Stimulated activated naive CD4-positive, alpha-beta T cell (primary cell): ENCODE measurements at regions not wholly inside any gene's neighbourhood (a gene's known extent, or its start where the extent isn't known, plus 50 kb on each side); places are given as distances from the start of the nearest gene placed in this dataset.
"Not testable (repeated sequence)": the region's sequence is repeated elsewhere in the genome, so short reads cannot be mapped to it uniquely, and the experiment has no call there.

Experiments
- DNase-seq, 6 experiments: peaks; one replicate each; lab custom pipeline; 2025; lab: John Stamatoyannopoulos, UW

DNA sequence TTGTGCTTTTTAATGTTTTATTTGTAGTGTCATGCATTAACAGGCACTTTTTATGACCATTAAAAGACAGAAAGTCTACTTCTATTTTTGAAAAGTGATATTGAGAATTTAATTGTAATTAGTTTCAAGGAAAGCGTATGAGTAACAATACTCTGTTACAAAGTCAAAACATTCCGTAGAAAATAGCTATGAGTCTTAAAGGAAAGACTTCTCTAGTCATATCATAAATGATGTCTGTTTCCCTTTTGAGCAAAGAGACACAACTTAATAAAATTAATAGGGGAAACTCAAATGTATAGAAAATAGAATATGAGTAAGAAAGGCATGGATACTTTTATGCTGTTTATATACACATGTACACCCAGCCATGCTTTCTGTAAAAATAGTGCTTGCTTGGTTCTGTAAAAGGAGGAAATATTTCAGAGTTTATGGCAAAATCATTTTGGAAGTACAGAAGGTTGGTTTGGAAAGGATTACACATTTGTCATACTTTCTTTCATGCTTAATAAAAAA, 107.8 kb upstream of the AHI1 start:
- no peak for DNase-seq

DNA sequence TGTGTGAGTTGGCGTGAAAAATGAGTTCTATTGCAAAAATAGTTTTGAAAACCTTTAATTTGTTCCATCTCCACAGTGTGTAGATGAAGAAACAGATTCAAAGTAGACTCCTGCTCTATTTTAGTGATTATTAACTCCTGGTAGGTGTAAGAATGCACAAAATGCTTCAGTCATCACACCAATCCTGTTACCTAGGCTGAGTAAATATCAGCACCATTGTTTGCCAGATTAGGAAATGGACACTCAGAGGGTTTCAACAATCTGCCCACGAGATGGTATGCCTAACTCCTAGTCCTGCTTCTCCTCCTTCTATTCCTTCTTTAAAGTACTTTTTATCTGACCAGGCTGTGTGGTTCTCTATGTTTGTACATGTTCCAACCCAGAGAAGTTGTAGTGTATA, 108.9 kb upstream of the AHI1 start:
- DNase-seq, result no peak

DNA sequence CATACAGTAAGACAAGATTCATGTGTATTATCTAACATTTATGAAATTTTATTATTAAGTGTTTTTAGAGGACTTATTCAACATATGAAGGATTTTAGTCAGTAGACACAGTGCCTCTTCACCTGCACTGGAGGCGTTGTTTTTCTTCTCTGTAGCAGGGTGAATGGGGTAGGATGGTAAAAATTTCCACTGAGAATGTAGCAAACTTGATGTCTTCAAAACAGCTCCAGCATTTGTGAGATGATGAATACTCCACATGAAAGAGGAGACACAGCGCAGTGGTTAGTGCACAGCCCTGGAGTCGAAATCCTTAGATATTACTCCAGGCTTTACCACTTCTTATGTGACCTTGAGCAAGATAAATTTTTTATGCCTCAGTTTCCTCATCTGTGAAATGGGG, 110.5 kb upstream of the AHI1 start:
- no peak for DNase-seq

DNA sequence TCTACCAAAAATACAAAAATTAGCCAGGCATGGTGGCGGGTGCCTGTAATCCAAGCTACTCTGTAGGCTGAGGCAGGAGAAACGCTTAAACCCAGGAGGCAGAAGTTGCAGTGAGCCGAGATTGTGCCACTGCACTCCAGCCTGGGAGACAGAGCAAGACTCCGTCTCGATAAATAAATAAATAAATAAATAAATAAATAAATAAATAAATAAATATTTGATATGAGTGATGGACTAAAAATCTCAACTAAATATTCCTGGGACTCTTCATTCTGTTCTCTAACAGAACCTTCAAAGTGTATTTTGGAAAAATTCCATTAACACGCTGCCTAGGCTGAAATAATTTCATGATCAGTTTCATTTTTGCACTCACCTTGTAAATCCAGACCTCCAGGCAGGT, 112.7 kb upstream of the AHI1 start:
- not testable (repeated sequence) for DNase-seq

DNA sequence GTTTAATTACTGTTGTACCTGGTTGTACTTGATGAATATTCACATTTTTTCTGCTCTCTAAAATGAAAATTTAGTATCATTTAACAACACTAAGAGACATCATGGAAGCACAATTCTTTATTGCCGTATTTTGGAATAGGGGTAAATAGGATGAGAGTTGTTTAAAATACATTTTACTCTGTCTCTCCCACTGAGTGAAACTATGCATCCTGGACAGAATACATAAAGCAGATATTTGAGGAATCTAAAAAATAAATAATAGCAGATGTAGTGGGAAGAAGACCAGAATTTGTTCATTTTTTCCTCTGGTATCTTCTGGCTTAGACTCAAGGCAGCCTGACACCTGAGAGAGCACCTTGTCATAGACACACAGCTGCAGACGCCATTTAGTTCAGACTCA, 119.1 kb upstream of the AHI1 start:
- DNase-seq, result no peak

DNA sequence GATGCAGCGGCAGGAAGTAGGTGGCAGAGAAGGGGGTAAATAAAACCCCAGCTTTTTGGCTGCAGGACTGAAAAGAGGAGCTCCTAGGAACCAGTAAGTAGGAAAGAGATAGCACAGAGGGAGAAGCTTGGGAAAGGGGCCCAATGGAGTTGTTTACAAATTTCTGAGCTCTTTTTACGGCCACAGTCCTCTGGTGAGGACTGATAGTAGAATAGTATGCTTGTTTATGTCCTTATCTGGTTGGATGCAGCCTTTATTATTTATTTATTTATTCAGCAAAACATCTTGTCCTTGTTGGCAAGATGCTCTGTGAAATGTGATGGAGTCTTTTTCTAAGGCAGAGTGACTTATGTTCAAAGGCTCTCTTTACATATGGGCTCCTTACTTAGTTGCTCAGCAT, 119.7 kb upstream of the AHI1 start:
- no peak for DNase-seq

DNA sequence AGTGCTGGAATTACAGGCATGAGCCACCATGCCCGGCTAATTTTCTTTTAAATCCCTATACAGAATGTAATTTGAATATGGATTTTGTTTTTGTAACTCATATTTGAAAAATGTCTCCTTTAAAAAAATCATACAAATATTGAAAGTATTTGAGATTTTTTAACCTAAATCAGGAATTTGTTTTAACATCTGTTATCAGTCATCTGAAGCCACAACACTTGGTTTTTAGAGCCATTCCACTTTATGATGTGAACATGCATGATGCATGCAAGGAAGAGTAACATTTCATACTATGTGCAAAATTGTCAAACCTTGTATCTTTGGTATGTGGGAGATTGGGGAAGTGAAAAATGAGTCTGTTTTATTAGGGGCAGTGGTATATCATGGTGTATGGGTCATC, 124.5 kb upstream of the AHI1 start:
- no peak for DNase-seq

DNA sequence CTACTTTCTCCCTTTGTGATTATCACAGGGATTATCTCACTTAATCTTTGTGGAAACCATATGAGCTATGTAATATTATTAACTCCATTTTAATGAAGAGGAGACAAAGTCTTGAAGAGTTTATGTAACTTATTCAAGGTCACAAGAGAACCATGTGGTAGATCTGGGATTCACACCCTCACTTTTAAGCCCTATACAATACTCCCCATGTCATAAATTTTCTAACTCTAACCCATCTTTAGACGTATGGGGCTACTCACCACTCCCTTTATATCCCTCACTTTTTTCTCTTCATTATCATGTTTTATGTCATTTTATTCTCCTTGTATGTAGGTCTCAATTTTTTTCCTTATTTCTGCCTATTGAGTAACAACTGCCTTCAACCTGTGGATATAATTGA, 126.4 kb upstream of the AHI1 start:
- no peak for DNase-seq

DNA sequence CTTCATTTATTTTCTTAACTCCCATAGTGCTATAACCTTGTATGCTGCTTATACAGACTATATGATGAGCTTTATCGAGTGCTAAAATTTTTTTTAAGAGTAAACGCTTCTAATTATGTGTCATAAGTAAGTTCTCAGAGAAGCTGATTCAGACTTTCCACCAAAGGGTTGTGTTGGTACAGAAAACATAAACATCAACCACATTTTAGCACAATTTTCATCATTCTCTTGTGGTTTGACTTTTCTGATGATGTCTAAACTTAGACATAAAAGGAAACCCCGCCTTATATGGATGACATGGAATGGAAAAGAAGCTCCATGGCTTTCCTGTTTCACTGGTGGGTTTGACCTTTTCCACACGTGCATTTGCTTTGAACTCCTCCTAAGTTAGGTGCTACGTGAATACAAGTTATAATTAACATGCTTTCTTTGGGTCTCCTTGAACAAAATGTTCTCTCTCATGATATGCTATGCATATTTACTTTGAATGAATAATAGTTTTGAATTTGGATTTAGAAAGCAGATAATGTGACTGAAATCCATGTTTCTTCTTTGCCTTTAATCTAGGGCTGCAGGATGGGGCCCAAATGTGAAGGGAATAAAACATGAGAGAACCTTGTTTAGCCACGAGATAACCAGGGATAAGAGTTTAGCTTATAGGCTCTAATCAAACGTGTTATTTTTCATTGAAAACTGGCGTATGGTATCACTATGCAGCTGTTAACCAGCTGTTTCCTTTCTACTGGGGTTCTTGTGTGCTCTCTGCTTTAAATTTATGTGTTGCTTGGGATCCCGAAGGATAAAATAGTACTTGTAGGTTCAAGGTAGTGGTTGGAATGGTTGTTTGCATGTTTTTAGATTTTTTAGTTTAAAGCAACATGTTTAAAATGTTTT, 127.1 kb upstream of the AHI1 start:
- DNase-seq, result no peak

DNA sequence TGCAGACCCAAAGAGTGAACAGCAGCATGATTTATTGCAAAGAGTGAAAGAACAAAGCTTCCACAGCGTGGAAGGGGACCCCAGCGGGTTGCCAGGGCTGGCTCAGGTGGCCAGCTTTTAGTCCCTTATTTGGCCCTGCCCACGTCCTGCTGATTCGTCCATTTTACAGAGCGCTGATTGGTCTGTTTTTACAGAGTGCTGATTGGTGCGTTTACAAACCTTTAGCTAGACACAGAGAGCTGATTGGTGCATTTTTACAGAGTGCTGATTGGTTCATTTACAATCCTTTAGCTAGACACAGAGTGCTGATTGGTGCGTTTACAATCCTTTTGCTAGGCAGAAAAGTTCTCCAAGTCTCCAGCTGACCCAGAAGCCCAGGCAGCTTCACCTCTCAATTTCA, 128.5 kb upstream of the AHI1 start:
- DNase-seq, result not testable (repeated sequence)

DNA sequence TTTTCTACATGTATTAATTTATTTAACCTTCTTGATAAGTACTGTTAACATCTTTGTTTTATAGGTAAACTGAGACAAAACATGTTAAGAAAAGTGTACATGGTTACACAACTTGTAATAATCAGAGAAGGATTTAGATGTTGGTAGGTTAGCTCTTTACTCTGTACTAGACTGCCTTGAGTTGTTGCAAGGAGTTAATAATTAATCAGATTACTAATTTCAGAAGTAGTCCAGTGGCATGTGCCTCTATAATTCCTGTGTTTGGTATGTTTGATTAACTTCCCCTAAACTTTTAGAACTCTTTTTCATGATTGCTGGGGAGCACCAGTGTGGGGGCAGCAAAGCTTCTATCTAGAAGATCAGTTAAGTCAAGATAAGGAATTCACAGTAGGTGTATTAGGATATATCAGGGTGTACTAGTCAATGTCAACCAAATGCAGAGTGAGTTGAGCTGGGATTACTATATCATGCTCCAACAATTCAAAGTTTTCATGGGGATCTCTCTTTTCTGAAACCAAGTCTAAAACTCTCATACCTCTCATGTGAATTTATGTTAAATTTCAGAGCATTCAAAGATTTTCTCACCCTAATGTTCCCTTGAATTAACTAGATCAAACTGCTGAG, 129.7 kb upstream of the AHI1 start:
- DNase-seq, result no peak

DNA sequence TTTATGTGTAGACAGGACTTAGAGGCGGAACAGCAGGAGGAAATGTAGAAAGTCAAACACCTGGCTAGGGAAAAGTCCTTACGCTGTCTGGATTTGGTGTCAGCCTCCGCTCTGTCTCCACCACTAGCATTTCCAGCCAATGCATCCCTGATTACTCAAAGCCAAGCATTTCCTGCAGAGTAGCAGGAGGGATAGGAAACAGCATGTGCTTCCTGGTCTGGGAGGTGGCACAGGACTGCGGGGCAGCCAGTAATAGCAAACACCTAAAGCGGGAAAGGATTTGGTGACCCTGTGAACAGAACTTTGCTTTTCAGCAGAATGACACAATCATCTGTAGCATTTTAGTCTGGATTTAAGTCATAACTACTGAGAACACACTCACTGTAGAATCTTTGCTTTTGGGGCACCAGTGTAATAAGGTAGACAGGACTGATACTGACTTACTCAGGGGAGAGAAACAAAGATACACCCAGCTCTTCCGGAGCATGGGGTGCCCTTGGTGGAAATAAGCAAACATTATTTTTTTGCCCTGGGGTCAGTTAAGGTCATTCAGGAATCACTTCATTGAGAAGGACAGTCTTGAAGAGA, 133.3 kb upstream of the AHI1 start:
- no peak for DNase-seq

DNA sequence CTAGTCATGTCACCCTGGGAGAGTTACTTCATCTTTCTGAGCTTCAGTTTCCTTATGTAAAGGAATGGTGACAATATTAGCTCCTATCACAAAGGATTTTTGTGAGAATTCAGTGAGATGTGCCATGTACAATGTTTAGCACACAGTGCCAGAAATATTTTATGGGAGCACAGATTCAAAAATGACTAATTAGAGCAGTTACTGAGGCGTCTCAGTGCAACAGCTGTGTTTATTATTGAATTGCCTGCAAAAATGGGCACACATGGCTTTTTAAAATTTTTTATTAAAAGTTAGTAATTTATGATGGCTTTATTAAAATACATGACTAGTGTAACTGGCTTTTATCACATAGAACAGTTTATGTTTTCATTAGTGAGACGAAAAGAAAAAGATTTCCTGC, 134.3 kb upstream of the AHI1 start:
- no peak for DNase-seq

DNA sequence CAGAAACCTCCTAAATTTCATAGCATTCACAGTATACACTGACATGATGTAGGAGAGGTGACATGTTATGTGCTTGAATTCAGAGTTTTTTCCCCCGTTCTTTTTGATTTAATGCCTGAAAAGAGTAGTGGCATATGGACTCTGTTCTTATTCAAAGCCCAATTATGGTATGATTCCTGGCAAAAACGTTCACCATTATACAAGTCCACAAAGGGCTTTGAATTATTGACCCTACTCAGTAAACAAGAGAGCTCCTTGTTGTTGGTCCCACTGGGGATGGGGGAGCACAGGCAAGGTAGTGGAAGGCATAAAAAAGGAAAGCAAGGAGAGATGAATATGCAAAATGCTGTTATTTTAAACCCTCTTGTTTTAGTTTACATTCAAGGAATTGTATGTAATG, 136.0 kb upstream of the AHI1 start:
- DNase-seq, result no peak

DNA sequence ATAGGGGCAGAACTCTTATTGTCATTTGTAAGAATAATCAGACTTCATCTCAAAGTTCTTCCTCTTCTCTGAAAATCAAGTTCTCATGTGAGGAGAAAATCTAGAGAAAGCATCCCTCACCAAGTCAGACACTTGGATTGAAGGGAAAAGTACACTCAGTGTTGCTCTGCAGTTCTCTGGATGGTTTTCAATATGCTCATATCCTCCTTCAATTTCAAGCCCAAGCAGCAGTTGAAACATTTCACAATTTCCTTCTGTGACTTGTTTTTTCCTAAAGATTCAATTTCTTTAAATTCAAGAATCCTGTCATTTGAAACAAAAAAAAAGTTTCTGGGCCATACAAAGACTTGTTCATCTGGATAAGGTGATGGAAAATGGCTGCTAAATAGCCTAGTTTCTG, 140.2 kb upstream of the AHI1 start:
- DNase-seq, result no peak

DNA sequence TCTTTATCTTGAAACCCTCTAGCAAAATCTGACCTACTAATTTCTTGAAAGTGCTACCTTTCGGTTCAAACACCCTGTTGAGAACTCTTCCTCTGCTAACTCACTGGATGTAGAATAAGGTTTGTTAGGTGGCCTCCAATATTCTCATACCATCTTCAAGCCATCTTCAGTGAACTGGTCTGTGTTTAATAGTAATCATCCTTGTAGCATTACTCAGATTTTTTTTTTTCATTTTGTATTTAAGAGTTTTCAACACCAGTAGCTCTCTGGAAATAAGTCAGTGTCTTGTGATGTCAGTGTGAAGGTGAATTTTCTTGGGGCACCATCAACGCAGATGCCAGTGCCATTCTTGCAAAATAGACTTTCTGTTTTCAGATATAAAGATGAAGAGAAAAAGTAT, 140.6 kb upstream of the AHI1 start:
- DNase-seq, result no peak

DNA sequence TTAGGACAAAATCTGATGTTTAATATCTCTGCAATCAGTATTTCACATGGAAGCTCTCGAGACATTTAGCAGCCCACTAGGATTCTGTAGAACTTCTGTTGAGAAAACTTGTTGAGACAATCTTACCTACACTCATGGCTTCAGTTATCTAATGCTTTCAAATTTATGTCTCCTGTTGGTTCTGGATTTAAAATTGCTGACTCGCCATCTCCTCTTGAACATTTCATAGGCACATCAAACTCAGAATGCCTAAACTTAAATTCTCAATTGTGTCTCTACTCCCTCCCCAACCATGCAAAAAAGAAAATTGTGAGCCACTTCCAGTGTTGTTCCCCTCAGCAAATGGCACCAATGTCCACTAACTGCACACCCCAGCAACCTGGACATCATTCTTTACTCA, 142.5 kb upstream of the AHI1 start:
- no peak for DNase-seq

DNA sequence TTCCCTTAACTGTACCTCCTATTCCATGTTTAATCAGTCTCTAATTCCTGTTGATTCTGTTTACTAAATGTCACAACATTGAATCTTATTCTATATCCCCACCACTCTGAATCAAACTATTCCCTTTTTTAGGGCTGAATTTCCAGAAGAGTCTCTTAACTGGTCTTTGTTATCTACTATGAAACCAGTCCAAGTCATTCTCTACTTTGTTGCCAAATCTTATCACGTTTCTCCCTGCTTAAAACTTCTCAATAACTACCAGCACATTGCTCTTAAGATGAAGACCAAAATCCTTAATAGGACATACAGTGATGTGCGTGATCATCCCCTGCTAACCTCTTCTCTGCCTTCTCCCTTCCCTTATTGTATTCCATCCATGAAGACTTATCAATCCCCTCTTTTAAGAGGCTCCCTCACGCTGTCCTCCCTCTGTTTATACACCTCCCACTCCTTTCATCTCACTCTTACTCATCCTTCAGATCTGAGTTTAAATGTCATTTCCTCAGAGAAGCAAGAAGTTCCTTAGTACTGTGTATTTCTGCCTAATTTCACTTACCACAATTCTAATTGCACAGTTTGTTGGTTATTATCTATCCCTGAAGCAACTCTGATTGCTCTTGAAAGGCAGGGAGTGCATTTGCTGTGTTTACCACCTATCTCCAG, 143.0 kb upstream of the AHI1 start:
- DNase-seq, result no peak

DNA sequence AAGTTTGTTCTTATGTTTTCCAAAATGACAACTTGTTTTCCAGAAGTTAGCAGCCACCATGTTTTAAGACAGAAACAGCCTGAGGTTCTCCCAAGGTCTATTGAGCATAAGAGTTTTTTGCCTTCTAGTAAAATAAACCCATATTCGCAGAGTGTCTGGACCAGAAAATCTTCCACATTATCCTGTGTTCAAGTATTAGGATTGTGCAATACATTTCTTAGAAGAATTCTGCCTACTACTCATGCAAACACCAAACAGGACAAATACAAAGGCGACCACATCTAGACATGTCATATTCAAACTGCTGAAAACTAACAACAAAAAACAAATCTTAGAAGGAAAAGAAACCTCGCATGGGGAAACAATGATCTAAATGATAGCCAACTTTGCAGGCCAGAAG, 145.4 kb upstream of the AHI1 start:
- no peak for DNase-seq

DNA sequence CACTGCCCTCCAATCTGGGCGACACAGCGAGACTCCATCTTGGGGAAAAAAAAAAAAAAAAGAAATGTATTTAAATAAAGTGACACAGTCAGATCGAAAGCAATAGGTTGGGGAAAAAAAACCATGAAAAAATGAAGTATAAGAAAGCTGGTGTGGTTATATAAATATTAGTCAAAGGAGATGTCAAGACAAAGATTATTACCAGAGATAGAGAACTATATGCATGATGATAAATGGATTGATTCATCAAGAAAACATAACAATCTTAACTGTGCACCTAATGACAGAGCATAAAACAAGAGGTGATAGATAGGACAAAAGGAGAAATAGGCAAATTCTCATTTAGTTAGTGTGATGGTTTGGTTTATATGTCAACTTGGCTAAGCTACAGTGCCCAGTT, 146.9 kb upstream of the AHI1 start:
- no peak for DNase-seq

DNA sequence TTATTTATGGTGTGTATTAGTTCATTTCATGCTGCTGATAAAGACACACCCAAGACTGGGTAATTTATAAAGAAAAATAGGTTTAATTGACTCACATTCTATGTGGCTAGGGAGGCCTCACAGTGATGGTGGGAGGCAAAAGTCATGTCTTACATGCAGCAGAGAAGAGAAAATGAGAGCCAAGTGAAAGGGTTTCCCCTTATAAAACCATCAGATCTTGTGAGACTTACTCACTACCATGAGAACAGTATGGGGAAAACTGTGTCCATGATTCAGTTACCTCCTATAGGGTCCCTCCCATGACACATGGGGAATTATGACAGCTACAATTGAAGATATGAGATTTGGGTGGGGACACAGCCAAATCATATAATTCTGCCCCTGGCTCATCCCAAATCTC, 150.0 kb upstream of the AHI1 start:
- no peak for DNase-seq

DNA sequence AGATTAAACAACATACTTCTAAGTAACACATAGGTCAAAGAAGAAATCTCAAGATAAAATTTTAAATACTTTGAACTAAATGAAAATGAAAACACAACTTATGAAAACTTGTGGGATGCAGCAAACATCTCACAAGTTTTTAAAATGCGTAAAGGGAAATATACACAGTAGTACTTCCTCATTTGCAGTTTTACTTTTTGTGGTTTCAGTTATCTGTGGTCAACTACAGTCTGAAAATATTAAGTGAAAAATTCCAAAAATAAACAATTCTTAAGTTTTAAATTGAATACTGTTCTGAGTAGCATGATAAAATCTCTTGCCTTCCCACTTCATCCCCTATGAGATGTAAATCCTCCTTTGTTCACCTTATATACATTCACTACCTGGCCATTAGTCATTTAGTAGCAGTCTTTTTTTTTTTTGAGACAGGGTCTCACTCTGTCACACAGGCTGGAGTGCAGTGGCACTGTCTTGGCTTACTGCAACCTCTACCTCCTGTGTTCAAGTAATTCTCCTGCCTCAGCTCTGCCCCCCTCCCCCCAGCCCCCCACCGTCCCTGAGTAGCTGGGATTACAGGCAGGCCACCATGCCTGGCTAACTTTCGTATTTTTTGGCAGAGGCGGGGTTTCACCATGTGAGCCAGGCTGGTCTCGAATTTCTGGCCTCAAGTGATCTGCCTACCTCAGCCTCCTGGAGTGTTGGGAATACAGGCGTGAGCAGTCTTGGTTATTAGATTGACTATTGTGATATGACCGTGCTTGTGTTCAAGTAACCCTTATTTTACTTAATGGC, 154.6 kb upstream of the AHI1 start:
- no peak for DNase-seq
